ENCODE measurements at regions not wholly inside any gene's neighbourhood (a gene's known extent, or its start where the extent isn't known, plus 50 kb on each side); places are given as distances from the start of the nearest gene placed in this dataset.

GRCh38 chr13:68214691-68215415 is 984.7 kb upstream of the PCDH9 start:
- Histone ChIP-seq H3K4me1 (ENCODE audit: control insufficient read depth in 1 of 2, insufficient read depth in 2 of 2, low read depth in 1 of 2, low read length in 1 of 2) (no peaks in the 10 kb centered on the region), H3K9ac (no peak overlapping the region), H3K4me3 (ENCODE audit: low read depth in 2 of 2, low read length in 1 of 2) (no peak overlapping the region), H3K4me2 (no peak overlapping the region), H3F3A (replicated peaks; ENCODE audit: insufficient read depth) (no peaks in the 10 kb centered on the region), H3K9me3 (no peaks in the 10 kb centered on the region), H3K27ac (ENCODE audit: low read depth in 2 of 2, low read length in 1 of 2) (no peak overlapping the region), H3K79me2 (ENCODE audit: insufficient read depth) (no peaks in the 10 kb centered on the region), H2AFZ (ENCODE audit: low read depth) (no peak overlapping the region), H4K20me1 (ENCODE audit: insufficient read depth) (no peaks in the 10 kb centered on the region), H3K9me2 (no peaks in the 10 kb centered on the region), H3K36me3 (replicated peaks in 1 of 2; ENCODE audit: control insufficient read depth in 1 of 2, insufficient read depth in 2 of 2, low read length in 1 of 2) (no peaks in the 10 kb centered on the region), H3K27me3 (ENCODE audit: insufficient read depth) (no peaks in the 10 kb centered on the region)
- ChIA-PET CTCF (no interaction called here), POLR2A (no interaction called here)
- WGBS (ENCODE audit: low lambda C conversion rate) = 74% methylated on average over 5 of the region's 5 CpGs
- no peak for TF ChIP-seq RXRA (IDR thresholded peaks at IDR 0.05; ENCODE audit: borderline replicate concordance, low read depth)
- TF ChIP-seq, protein P1, sequence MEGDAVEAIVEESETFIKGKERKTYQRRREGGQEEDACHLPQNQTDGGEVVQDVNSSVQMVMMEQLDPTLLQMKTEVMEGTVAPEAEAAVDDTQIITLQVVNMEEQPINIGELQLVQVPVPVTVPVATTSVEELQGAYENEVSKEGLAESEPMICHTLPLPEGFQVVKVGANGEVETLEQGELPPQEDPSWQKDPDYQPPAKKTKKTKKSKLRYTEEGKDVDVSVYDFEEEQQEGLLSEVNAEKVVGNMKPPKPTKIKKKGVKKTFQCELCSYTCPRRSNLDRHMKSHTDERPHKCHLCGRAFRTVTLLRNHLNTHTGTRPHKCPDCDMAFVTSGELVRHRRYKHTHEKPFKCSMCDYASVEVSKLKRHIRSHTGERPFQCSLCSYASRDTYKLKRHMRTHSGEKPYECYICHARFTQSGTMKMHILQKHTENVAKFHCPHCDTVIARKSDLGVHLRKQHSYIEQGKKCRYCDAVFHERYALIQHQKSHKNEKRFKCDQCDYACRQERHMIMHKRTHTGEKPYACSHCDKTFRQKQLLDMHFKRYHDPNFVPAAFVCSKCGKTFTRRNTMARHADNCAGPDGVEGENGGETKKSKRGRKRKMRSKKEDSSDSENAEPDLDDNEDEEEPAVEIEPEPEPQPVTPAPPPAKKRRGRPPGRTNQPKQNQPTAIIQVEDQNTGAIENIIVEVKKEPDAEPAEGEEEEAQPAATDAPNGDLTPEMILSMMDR (IDR thresholded peaks at IDR 0.05) = no peak
- TF ChIP-seq MEF2A (IDR thresholded peaks at IDR 0.05; ENCODE audit: borderline replicate concordance, low read depth) = no peak
- TF ChIP-seq SMC3 (IDR thresholded peaks at IDR 0.05; ENCODE audit: low read depth, low read length) = no peak
- no peak for TF ChIP-seq NRF1 (IDR thresholded peaks at IDR 0.05; ENCODE audit: low read depth, low read length)
- no peak for TF ChIP-seq ELF1 (IDR thresholded peaks at IDR 0.05)
- no peak for TF ChIP-seq EP300 (IDR thresholded peaks at IDR 0.05; ENCODE audit: borderline replicate concordance in 1 of 2, low read depth in 1 of 2, low read length in 1 of 2)
- no peak for TF ChIP-seq CHD2 (IDR thresholded peaks at IDR 0.05; ENCODE audit: low read length, partially characterized antibody)
- TF ChIP-seq FOXM1 (IDR thresholded peaks at IDR 0.05; ENCODE audit: low read depth) = no peak
- TF ChIP-seq MAX (IDR thresholded peaks at IDR 0.05; ENCODE audit: low read depth) = no peak
- DNase-seq = no peak

DNA sequence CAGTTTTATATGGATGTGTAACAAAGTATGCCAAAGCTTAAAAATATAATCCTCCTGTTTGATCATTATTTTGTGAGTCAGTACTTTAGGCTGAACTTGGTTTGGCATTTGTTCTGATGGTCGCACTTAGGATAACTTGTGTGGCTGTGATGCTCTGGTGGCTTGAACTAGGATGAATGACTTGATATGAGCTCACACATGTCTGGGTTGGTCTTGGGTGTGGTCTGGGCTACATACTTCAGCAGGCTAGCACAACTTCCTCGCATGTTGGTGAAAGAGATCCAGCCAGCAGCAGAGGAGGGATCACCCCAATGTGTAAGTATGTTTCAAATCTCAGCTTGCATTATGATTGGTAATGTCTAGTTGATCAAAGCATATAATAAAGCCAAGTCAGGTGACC is 969.1 kb upstream of the PCDH9 start:
- DNase-seq = no peak
- H4K20me1 ChIP-seq (ENCODE audit: insufficient read depth) = no peaks in the 10 kb centered on the region
- H3K27ac ChIP-seq (ENCODE audit: low read depth in 2 of 2, low read length in 1 of 2) = no peak overlapping the region
- no peaks in the 10 kb centered on the region for H3K9me3 ChIP-seq
- H3F3A ChIP-seq (replicated peaks; ENCODE audit: insufficient read depth) = no peaks in the 10 kb centered on the region
- no peaks in the 10 kb centered on the region for H3K27me3 ChIP-seq (ENCODE audit: insufficient read depth)
- ChIA-PET POLR2A (no interaction called here), CTCF (no interaction called here)
- TF ChIP-seq USF1 (IDR thresholded peaks at IDR 0.05; ENCODE audit: borderline replicate concordance, low read depth) (no peak), FOXM1 (IDR thresholded peaks at IDR 0.05; ENCODE audit: low read depth) (no peak), SIN3A (IDR thresholded peaks at IDR 0.05; ENCODE audit: borderline replicate concordance, low read depth, low read length) (no peak), TEAD4 (IDR thresholded peaks at IDR 0.05; ENCODE audit: borderline replicate concordance, insufficient read depth) (no peak), RAD21 (IDR thresholded peaks at IDR 0.05; ENCODE audit: low read length) (no peak)
- 80% methylated on average over 2 of the region's 2 CpGs for WGBS (ENCODE audit: low lambda C conversion rate)
- no peak overlapping the region for H3K9ac ChIP-seq
- H3K4me1 ChIP-seq (ENCODE audit: control insufficient read depth in 1 of 2, insufficient read depth in 2 of 2, low read depth in 1 of 2, low read length in 1 of 2) = no peaks in the 10 kb centered on the region
- H3K79me2 ChIP-seq (ENCODE audit: insufficient read depth) = no peaks in the 10 kb centered on the region
- no peaks in the 10 kb centered on the region for H3K36me3 ChIP-seq (replicated peaks in 1 of 2; ENCODE audit: control insufficient read depth in 1 of 2, insufficient read depth in 2 of 2, low read length in 1 of 2)
- no peak overlapping the region for H3K4me3 ChIP-seq (ENCODE audit: low read depth in 2 of 2, low read length in 1 of 2)
- no peak overlapping the region for H3K4me2 ChIP-seq
- no peaks in the 10 kb centered on the region for H3K9me2 ChIP-seq
- no peak overlapping the region for H2AFZ ChIP-seq (ENCODE audit: low read depth)

Data from SK-N-SH (cell line).